NCI-H748 (cell line): ENCODE measurements at regions not wholly inside any gene's neighbourhood (a gene's known extent, or its start where the extent isn't known, plus 50 kb on each side); places are given as distances from the start of the nearest gene placed in this dataset.
"Not testable (repeated sequence)": the region's sequence is repeated elsewhere in the genome, so short reads cannot be mapped to it uniquely, and the experiment has no call there.

Experiments used
- DNase-seq: peaks from one replicate; lab custom pipeline; 2025; ENCODE audit not compliant: unreplicated experiment; lab: John Stamatoyannopoulos, UW

DNA sequence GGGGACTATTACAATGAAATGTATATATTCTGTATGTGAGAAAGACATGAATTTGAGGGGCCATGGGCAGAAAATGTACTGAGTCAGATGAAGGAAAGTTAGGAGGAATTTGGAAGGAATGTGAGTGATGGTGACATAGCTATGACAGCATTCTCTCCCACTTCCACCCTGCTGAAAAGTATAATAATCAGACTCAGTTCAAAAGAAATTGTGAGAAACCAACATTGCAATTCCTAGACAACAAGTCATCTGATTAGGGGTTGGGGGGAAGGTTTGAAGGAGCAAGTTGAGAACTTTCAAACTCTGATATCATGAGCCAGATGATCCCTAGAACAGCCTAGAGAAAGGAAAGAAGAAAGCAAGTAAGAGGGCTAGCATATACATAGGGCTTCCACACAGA, 370.6 kb downstream of the DMRTA1 start:
- DNase-seq: no peak

DNA sequence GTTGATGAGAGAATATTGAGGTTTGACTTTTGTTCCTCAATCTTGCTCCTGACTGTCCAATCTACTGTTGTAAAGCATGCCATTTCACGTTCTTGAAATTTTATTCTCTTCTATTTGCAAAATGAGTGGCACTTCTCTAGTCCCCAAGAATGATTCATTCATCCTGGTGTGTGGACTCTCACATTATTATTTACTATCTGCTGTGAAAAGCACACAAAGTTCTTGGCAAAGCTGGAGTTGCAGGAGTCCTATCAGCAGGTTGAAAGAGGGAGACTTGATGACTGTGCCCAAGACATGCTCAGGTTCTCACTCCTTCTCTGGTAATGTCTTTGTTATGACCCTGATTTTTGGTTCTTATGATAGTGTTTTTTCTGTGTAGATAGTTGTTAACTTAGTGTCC, 382.6 kb downstream of the DMRTA1 start:
- DNase-seq: no peak

DNA sequence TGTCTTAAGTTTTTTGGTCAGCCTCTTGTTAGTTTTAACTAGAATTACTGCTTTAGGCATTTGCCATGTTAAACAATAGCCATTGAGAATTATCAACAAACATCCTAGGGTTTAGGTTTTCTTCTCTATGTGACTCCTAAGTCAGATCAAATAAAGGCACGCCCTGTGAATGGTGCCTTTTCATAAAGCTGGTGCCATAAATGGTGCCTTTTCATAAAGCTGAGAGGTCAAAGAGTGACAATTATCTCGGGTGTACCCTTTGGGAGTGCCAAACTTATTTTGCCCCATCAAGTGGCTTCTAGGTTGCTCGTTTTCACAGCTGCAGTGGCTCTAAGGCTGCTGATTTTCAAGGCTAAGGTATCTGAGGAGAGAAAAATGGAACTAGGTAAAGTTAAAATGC, 391.6 kb downstream of the DMRTA1 start:
- peak; percentile 98 for DNase-seq

DNA sequence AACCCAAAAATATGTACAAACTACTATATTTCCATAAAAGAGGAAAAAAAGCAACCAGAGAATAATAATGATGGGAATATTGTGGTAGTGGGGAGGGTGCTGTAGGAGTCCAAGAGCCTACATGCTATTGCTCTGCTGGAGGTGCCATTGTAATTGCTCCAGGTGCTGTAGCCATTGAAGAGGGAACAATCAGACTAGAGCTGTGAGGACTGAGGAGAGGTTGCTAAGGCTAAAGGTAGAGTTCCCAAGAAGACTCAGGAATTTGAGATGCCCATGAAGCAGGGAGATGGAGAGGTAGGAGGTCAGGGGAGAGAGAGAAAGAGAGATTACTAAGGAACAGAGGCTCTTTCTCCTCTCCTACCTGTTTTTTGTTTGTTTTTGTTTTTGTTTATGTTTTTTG, 394.0 kb downstream of the DMRTA1 start:
- peak; percentile 49 for DNase-seq

DNA sequence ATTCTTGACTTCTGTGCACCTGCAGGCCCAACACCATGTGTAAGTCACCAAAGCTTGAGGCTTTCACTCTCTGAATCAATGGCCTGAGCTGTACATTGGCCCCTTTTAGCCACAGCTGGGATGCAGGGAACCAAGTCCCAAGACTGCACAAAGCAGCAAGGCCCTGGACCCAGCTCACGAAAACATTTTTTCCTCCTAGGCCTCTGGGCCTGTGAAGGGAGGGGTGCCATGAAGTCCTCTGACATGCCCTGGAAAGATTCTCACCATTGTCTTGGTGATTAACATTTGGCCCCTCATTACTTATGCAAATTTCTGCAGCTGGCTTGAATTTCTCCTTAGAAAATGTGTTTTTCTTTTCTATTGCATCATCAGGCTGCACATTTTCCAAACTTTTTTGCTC, 398.6 kb downstream of the DMRTA1 start:
- DNase-seq: not testable (repeated sequence)

DNA sequence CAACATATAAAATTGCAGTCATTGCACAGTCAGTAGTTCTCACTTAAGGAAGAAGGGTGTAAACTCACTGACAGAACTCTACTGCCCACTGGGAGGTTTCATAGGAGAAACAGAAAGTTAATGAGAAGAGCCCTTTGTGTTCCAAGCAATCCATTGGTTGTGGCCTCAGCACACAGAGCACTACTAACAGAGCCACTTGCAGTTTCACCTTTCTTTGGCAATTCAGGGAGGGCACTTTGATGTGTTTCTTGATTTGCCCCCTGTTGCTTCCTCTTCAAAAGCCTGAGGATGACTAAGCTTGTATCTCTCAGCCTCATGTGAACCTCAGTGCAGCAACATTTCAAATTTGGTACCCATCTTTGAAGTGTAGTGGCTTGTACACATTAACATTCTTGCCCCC, 409.4 kb downstream of the DMRTA1 start:
- DNase-seq: no peak

DNA sequence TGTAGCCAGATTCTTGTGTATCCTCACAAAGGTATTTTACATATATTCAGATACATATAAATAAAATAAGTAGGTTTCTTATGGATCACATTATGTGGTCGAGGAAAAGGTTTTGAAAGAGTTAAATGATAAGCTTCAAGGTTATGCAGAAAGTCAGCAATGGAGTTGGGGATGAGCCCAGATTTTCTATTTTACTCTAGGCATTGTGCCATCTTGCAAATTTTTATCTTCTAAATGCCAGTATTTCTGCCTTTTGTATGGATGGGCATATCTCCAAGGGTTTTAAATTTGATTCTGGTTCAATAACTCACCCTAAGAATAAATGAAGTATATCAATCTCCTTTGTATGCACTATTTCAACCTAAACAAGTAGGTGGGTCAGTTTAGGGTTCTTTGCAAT, 410.7 kb downstream of the DMRTA1 start:
- no peak for DNase-seq

DNA sequence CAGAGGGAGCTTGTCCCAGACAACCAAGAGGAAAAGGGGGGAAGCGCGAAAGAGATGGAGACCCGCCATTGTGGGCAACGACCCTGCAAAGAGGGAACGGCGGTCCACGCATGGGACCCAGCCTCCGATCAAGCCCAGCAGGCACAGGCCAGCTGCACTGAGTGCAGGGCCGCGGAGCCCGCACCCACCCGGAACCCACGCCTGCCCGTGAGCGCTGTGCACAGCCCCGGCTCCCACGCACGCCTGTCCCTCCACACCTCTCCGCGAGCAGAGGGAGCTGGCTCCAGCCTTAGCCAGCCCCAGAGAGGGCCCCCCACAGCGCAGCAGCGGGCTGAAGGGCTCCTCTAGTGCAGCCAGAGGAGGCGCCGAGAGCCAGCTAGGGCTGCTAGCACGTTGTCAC, 416.5 kb downstream of the DMRTA1 start:
- DNase-seq: no peak

DNA sequence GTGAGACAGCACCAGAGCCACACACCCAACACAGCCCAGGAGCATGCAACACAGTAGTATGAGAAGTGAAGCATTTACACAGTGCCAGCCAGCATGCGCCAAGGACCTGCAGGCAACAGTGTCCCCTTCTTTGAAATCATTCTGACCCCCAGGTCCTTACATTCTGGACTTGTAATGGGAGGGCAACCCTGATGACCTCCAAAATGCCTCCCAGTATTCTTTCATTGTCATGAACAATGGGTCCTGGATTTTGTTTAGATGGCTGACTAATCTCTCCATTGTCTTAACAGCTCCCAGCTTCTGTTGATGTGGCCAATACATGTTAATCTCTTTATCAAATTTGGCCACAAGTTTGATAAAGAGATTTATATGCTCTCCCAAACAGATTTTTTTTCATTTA, 417.1 kb downstream of the DMRTA1 start:
- no peak for DNase-seq

DNA sequence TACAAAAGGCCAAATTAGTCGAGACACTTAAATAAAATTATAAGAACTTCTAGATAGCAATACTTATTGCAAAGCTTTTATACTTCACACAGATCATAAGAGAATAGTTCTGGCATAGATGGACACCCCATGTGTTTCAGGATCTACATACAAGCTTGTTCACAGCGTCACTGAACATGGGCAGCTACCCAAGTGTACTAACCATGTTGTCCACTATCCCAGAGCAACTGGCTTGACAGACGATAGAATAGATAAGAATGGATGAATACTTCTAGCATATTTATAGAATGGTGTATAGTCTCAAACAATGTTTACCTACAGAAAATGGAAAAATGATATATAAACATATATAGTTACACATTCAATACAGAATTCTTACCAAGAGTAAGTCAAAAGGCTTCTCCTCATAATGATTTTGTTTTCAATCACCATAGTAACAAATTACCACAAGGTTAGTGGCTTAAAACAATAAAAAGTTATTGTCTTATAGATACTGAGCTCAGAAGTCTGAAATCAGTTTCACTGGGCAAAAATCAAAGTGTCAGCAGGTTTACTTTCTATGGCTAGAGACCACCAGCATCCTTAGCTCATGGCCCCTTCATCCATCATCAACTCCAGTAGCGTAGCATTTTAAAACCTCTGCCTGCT, 446.7 kb downstream of the DMRTA1 start:
- no peak for DNase-seq

DNA sequence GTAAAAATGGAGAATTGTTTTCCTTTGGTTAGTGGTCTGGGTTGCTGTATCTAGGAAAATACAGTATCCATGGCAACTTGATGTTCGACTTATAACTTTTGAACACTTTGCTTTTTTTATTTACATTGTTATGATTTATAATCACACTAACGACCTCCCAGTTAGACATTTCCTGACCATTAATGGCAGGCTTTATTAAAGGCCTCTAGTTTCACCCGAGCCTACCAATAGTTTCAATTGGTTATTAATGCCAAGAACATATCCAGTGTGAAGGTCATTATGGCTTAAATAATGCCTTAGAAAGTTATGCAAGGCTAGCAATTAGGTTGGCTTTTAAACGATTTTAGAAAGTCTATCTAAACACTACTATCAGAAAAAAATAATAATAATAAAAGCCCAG, 452.0 kb downstream of the DMRTA1 start:
- no peak for DNase-seq

DNA sequence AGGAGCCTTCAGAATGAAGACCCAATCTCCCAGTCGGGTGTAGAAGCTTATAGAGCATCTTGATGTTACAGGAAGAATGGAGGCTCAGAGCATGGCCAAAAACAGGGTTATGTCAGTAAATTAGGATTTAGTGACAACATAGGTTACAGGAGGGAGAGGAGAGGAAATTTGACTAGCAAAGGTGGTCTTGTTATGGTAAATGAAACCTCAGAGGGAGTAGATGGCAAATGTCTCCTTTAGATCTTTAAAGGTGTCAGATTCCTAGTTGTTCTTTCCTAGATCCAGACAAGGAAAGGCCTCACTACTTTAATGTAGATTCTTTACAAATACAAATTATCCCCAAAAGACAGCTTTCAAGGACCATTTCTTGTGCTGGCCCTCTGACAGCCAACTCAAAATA, 465.0 kb downstream of the DMRTA1 start:
- DNase-seq: no peak

DNA sequence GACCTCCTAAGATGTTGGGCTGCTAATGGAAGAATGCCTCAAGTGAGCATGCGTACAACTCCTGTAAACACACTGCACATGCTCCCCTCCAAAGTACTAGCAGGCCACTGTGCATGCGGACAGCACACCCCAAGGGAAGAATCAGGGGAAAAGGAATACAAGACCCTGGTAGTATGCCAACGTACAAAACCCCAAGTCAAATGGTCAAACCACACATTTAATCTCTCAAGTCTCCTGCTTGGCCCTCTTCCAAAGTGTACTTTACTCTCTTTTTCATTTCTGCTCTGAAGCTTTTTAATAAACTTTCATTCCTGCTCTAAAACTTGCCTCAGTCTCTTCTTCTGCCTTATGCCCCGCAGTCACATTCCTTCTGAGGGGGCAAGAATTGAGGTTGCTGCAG, 466.4 kb downstream of the DMRTA1 start:
- no peak for DNase-seq

DNA sequence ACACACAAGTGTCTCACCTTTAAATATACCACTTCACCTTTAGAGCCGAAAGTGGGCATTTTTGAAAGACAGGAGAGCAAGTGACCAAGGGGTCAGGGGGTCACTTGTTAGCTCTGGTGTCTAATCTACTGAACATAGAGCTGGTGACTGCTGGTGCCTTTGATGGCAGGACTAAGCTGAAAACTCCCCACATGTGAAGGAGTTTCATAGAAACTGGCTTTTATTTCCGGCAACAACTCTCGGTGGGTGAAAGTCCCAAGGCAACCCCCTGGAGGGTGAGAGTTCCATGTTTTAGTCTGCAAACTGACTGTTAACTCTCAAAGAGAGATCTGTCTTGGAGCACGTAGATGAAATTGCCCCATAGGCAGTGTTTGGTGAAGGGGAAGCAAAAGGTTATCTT, 466.9 kb downstream of the DMRTA1 start:
- no peak for DNase-seq

DNA sequence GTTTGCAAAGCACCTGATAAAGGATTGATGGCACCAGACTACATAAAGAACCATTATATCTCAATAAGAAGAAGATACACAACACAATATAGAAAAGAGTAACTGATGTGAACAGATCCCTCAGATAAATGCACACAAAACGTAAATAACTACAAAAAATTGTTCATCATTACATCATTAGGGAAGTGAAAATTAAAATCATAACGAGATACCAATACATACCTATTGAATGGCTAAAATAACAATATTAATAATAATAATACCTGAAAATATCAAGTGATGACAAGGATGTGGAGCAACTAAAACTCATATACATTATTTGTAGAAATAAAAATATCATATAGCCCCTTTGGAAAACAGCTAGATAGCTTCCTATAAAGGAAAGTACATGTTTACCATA, 469.5 kb downstream of the DMRTA1 start:
- DNase-seq: no peak

DNA sequence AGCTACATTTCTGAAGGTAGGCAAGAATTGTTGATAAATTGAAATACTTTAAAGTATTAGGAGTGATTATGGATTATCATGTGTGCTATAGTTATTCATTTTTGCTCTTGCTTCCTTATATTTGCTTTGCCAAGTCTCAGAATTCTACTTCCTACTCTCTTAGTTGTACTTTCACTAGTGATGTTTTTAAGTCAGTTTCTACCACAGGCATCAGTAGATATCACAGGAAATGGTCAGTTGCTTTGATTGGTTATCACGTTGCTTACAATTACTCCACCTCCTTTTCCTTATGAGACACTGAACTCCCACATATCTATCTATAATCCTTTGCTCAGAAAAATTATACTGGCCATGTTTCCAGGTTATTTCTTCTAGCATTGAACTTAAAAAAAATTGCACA, 472.8 kb downstream of the DMRTA1 start:
- no peak for DNase-seq

DNA sequence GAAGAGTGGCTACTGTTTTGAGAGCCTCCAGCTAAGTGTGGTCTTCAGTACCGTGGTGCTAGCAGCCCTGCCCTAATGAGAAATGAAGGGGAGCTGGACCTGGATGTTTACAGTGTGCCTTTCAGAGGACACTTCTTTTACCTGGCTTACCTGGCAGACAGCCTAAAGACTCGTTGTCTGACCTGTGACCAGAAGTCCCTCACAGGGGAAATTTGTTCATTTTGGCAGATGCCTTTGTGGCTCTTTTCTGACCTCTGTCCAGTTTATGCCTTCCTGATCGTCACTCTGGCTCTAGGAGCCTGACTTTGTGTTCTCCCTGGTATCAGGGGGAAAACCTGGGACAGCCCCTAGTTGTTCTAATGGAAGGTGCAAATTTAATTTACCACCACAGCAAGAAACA, 475.1 kb downstream of the DMRTA1 start:
- DNase-seq: peak; percentile 89

DNA sequence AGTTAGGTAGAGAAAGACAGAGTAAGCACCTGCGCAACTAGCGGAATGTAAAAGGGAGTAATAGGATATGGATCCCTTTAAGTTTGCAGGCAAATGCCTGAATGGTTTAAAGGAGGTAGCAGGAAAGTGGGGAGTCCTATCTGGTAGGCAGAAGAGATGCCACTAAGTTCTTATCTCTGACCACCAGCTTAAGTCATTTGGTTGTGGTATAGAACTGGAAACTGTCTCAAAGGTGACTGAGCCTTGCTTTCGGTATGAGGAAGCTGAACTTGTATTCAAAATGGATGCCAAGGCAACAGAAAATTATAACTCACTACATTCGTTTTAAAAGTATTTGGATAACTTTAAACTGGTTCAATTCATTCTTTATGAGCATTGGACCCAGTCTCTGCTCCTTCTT, 475.6 kb downstream of the DMRTA1 start:
- no peak for DNase-seq

DNA sequence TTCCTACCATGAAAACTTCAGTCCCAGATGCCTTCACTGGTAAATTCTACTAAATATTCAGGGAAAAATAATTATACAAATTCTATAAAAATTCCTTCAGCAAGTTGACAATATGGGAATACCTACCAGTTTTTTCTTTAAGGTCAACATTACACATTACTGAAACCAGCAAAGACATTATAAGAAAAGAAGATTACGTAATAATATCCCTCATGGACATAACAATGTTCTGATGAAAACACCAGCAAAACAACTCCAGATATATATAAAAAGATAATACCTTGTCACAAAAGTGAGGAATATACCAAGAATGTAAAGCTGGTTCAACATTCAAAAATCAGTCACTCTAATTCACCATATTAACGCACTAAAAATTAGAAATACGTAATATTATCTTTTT, 507.9 kb downstream of the DMRTA1 start:
- DNase-seq: no peak

DNA sequence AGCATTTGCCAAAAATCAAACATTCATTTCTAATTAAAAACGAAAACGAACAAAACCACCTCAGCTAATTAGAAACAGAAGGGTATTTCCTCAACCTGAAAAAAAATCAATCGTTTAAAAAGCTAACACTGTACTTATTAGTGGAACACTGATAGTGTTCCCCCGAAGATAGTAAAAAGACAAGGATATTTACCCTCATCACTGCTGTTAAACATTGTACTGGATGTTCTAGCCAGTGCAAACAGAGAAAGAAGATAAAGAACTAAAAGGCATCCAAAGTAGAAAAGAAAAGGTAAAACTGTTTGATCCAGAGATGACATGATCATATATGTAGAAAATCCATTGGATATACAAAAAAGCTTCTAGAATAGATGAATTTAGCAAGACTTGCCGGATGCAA, 508.3 kb downstream of the DMRTA1 start:
- no peak for DNase-seq

DNA sequence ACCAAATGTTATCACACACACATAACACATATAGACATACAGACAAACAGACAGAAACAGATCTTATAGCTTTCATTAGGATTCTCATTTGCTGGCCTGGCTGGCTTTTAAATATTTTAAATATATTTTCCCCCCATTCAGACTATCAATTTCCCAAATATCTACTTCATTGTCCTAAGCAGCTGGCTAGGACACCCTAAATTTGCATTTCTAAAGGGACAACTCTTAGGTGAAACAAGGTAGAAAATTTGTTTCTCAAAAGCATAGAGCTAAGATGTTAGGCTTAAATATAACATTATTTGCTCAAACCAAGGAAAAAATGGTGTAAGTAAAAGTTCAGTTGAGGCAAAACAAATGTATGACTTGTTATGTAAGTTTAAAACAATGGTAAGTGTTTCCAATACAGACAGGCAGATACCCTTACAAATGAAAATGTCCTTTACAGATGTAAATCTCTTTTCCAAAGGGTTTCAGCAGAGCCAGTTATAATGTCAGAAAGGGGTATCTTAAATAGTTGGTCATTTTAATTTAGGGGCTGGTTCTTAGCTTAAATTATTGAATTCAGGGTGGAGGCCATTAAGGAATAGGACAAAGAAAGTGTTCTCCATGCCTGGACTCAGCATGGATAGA, 522.8 kb downstream of the DMRTA1 start:
- DNase-seq: no peak

DNA sequence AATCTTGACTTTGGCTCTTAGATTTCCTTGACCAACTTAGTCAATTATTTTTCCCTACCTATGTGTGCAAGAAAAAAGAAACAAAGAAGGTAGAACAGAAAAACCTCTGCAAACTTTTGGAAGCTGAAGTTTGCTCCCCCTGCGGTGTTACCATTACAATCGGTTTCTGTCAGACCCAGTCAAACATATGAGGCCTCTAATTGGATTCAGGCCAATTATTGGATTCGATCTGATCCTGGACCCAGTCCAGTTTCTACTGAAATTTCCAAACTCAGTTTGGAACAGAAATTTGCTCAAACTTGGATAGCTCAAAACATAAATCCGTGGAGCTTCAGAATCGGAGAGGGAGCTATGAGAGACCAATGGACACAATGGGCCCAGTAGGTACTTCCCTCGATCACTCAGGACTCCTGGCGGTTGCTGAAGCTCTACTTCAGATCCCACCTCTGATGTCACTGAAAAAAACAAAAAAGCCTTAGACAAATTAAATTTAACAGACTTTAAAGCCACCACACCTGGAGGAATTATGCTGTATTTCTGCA, 523.9 kb downstream of the DMRTA1 start:
- DNase-seq: no peak

DNA sequence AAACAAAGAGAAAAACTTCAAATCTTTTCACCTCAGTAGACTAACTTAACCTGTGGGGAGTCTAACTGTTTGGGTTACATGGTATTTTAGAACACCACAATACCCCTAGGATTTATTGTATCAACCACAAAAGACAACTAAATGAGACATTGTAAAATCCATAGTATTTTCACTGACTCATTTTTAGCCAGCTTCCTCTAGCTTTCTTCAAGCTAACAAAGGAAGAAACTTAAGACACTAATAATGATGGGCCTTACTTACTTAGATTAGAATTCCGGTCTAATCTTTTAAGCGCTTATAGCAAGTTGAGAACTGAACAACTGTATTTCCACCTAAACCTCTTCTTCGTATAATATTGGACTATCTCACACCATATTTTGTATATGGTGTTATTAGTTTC, 529.3 kb downstream of the DMRTA1 start:
- DNase-seq: no peak
